HG02885 (cell line): ENCODE measurements at regions not wholly inside any gene's neighbourhood (a gene's known extent, or its start where the extent isn't known, plus 50 kb on each side); places are given as distances from the start of the nearest gene placed in this dataset.
"Not testable (repeated sequence)": the region's sequence is repeated elsewhere in the genome, so short reads cannot be mapped to it uniquely, and the experiment has no call there.

ENCODE experiments used
- ATAC-seq: cut with Tn5 transposase; IDR thresholded peaks from one replicate; pipeline ENCODE4 v1.9.1; 2021; ENCODE audit warnings: mild to moderate bottlenecking; ENCODE audit not compliant: unreplicated experiment, poor library complexity

DNA sequence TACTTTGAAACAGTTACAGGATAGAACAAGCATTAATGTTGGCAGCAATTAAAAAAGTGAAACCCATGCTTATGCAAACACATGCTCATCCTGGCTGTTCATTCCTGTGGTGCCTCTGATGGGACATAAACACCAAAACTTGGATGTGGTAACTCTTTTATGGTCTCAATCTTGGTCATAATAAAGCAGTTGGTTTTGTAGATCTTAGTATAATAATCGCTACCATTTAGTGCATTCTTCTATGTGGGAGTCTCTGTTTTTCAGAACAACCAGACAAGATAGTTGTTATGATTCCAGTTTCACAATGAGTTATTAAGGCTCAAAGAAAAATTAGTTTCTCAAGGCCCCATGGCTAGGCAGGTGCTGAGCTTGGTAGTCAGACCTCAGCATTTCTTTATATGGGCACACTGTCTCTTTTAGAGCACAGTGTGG, 184.0 kb downstream of the UTRN start:
- peak; percentile 90 for ATAC-seq

DNA sequence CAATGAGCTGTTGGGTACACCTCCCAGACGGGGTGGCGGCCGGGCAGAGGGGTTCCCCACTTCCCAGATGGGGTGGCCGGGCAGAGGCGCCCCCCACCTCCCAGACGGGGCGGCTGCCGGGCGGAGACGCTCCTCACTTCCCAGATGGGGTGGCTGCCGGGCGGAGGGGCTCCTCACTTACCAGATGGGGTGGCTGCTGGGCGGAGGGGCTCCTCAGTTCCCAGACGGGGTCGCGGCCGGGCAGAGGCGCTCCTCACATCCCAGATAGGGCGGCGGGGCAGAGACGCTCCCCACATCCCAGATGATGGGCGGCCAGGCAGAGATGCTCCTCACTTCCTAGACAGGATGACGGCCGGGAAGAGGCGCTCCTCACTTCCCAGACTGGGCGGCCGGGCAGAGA, 185.1 kb downstream of the UTRN start:
- not testable (repeated sequence) for ATAC-seq

DNA sequence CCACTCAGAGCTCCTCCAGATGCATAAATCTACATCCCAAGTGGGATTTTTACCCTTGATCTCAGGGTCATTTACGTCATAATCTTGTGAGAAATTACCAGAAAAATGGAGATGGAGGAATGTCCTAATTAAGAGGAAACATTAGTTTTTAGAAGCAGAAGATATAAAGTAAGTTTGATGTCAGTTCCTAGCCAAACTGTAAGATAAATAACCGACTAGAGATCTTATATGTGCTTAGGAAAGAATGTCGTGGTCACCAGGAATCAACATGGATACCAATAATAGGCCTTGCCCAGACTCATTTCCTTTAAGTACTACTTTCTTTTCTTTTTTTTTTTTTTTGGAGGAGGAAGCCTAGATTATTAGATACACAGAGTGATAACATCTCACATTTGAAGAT, 186.9 kb downstream of the UTRN start:
- no peak for ATAC-seq

DNA sequence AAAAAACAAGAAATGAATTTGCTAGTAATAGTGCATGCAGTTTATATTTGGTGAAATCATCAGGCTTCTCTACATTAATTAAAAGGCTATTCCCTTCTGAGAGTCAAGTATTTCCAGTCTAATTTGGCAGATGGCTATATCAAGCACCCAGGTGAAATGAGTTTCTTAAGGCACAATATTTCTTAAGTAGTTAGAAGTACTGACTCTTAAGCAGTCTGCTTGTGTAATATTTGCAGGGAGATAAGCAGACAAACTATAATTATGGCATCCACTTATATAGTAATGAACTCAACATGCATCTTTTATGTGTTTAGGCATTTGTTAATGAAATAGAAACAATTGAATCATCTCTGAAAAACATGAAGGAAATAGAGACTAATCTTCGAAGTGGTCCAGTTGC, 189.2 kb downstream of the UTRN start:
- no peak for ATAC-seq

DNA sequence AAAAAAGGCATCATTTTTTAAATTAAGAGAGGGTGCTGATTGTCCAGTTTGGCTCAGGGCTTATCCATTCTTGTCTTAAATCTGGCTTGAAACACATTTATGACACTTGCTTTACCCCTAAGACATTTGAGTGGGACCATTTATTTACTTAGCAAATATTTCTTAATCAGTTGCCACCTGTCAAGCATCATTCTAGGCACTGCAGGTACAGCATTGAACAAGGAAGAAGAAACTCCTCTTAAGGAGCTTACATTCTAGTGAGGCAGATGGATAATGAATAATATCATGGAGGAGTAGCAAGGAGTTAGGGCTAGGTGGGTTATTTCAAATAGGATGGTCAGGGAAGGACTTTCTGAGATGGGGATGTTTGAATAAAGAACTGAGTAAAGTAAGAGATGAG, 189.8 kb downstream of the UTRN start:
- ATAC-seq, result no peak

DNA sequence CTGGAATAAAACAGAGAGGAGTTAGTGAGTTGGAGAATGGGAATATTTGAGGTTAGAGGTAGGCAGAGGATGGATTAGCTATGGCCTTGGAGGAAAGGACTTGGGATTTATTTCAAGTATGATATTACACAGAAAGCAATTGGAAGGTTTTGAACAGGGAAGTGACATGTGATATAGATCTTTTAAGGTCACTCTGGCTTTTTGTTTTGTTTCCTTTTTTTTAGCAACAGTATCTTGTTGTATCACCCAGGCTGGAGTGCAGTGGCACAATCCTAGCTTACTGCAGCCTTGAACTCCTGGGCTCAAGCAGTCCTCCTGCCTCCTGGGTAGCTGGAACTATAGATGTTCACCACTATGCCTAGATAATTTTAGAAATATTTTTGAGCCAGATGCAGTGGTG, 190.3 kb downstream of the UTRN start:
- no peak for ATAC-seq

DNA sequence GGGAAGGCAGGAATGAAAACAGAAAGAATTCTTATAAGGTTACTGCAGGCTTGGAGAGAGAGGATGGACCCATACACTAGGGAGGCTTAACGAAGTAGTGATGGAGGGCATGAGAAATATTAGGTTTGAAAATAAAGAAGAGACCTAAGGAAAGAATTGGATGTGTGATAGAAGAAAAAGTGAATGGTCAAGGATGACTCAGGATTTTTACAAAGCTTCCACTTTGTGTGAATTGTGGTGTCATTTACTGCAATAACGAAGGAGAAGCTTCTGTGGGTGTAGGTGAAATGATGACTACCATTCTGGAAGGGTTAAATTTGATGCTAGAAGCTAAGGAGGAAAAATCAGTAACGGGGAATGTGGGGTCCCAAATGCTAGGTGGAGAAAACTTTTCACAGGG, 191.2 kb downstream of the UTRN start:
- ATAC-seq, result no peak

DNA sequence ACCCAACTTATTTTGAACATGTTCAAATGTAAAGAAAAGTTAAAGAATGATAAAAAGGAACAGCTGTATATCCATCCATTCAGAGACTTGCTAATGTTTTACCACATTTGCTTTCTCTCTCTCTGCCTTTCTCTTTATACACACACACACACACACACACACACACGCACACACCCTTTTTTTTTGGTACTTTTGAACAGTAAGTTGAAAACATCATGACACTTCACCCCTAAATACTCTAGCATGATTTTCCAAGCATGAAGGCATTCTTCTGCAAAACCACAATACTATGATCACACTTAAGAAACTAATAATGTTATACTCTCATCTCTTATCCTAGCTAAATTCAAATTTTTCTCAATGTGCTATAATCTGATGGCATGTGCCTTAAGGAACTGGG, 192.3 kb downstream of the UTRN start:
- no peak for ATAC-seq

DNA sequence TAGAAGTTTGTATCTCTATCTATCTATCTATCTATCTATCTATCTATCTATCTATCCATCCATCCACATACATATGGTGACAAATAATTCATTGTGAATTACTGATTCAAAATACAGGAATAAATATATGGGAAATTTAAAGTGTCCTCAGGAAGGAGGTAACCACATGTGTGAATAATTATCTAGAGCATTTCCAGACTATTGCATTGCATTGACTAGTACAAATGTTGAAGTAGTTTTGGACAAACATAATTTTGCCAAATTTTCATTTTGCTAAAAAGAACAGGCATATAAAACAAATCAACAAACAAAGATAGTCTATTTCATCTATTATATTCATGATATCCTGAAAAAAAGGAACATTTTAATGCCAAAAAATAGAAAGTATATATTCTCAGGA, 192.7 kb downstream of the UTRN start:
- ATAC-seq, result no peak

DNA sequence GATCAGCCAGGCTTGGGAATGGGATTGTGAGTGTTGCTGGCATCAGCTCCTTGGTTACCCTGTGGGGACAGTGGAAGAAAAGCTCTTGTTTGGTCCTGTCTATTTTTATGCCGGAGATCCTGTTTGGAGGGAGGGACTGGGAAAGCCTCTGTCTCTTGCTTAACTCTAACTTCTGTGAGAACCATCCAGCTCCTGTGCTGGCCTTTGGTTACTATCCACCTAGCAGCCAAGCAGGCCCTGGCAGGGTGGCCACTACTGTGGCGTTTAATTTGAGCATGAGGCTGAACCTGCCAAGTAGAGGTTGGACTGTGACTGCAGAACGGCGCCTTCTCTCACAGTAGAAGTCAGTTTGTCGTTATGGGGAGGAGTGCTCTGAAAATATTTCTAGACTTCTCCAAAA, 193.3 kb downstream of the UTRN start:
- ATAC-seq, result no peak

DNA sequence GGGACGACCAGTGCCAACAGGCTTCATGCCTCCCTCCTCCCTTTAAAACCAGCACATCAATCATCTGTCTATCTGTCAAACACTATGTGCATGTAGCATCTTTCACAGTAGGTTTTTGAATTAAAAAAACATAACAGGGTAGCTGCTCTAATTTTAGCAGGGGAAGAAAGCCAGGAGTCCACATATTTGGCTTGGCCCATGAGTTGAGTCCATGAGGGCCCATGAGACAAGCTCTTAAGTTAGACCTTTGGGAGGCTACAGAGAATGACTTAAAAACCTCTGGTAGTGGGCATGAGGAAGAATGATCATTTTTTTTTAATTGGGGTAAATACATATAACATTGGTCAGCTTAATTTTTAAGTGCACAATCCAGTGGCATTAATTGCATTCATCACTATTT, 194.9 kb downstream of the UTRN start:
- ATAC-seq, result no peak

DNA sequence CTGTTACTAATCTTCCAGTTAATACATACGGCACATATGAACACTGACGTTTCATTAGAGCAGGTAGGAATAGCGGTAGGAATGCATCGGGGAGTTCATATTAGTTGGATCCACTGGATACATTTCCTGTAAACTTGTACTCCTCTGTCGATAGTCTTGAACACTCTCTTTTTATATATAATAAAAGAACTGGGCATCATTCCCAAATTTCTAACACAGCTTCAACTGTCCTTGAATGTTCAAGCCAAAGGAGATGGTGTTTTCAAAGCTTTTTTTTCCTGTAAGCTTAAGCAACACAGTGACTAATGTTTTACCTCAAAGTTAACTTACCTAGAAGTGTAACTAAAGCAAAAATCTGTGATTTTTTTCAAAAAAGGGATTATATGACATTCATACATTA, 195.3 kb downstream of the UTRN start:
- no peak for ATAC-seq

DNA sequence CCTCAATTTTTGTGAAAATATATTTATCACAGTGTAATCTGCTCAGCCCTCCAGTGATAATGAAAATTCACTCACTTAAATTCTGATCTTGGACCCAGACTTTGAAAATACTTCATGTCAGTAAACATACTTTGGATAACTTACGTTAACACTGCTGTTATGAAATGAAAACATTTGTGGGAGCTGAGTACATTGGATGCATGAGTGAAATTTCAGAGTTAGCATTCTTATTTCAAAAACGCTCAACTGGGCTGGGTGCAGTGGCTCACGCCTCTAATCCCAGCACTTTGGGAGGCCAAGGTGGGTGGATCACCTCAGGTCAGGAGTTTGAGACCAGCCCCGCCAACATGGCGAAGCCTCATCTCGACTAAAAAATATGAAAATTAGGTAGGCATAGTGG, 196.4 kb downstream of the UTRN start:
- ATAC-seq, result no peak

DNA sequence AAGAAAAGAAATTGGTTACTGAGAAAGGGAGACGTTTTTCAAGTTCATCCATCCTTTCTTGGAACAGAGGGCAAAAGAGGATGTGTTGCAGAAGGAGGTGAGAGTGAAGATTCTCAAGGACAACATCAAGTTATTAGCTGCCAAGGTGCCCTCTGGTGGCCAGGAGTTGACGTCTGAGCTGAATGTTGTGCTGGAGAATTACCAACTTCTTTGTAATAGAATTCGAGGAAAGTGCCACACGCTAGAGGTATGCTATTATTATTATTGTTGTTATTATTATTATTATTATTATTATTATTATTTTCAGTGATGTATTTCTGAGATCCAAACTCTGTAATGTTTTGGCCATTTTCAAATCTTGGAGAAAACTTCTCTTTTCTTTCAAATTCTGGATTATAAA, 197.0 kb downstream of the UTRN start:
- ATAC-seq, result peak; percentile 79

DNA sequence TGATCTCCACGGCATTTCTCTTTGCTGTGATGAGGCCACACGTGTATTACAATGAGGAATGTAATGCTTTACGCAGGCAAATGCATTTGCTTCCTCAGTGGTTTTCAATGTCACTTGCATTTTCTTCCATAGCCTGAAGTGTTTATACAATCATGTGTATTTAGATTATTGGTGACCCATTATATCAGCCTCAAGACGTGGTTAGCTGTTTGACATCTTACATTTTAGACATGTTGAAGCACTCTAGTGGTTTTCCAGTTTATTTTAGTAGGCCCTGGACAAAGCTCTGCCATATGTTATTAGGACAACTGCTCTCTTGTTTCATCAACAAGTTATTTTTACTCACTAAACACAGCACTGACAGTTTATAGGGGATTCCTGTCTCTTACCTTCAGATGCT, 200.4 kb downstream of the UTRN start:
- ATAC-seq, result no peak

DNA sequence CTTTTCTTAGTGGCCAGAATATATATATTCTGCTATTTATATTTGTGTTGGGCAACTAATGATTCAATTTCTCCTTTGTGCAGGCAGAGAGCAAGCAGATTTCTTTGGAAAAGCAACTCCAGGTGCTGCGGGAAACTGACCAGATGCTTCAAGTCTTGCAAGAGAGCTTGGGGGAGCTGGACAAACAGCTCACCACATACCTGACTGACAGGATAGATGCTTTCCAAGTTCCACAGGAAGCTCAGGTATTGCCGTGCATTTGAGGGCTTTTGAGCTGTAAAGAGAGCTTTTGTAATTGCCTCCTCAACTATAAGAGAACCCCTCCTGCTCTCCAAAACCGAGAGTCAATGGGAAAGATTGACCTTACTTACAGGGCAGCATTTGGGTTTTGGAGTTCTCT, 203.5 kb downstream of the UTRN start:
- no peak for ATAC-seq

DNA sequence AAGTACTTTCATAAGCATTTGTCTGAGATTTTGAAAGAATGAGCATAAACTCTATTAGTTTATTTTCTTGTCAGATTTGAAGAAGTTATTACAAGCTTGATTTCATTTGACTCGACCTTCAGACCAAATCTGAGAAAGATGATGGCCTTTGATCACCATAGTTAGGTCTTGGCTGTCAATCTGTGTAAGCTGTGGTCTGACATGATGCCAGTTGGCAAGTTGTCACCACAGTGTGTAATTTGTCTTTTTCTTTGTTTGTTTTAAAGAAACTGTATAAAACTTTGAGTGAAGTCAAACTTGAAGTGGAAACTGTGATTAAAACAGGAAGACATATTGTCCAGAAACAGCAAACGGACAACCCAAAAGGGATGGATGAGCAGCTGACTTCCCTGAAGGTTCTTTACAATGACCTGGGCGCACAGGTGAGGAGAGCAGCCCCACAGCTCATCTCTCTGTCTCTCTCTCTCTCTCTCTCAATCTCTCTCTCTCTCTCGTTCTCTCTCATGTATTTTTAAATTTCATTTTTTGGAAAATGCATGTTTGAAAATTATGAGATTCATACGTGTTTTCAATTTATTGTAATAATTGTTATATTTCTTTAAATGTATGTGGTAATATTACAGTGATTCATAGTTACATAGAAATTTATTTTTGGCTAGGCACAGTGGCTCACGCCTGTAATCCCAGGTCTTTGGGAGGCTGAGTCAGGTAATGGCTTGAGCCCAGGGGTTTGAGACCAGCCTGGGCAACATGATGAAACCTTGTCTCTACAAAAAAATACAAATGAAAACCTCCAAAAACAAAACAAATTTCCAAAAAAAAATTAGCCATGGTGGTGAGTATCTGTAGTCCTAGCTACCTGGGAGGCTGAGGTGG, 208.1 kb downstream of the UTRN start:
- ATAC-seq, result no peak

DNA sequence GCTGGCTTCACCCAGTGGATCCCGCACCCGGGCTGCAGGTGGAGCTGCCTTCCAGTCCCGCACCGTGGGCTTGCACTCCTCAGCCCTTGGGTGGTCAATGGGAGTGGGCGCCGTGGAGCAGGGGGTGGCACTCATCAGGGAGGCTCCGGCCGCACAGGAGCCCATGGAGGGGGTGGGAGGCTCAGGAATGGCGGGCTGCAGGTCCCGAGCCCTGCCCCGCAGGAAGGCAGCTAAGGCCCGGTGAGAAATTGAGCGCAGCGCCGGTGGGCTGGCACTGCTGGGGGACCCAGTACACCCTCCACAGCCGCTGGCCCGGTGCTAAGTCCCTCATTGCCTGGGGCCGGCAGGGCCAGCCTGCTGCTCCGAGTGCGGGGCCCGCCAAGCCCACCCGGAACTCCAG, 209.9 kb downstream of the UTRN start:
- not testable (repeated sequence) for ATAC-seq

DNA sequence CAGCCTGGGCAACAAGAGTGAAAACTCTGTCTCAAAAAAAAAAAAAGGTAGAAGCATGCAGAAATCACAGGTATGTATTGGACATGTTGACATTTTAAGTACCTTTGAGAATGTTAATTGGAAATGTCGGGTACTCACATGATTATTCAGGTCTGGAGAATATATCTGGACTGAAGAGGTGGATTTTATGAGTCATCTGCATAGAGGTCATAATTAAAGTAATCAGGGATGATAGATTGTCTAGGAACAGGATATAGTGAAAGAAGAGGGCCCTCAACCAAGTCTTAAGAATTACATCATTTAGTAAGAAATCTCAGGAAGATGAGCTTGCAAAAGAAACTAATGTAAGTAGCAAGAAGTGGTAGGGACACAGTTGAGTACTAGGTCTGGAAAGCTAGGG, 212.5 kb downstream of the UTRN start:
- ATAC-seq, result no peak

DNA sequence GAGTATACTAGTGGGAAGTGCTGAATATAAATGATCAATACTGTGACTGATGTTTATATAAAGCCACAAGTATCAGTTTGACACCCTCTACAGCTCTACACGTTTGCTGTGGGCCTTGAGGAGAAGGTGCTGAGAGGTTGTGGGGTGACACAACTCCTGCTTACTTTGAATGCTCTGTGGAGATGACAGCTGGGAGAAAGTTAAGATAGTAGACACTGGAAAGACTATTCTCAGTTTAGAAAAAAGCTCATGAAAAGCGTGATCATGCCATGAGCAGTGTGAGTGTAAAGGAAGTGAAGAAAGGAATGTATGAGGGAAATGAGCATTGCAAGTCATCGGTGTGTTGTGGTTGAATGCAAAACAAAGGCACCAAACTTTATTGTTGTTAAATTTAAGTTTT, 215.8 kb downstream of the UTRN start:
- ATAC-seq, result no peak

DNA sequence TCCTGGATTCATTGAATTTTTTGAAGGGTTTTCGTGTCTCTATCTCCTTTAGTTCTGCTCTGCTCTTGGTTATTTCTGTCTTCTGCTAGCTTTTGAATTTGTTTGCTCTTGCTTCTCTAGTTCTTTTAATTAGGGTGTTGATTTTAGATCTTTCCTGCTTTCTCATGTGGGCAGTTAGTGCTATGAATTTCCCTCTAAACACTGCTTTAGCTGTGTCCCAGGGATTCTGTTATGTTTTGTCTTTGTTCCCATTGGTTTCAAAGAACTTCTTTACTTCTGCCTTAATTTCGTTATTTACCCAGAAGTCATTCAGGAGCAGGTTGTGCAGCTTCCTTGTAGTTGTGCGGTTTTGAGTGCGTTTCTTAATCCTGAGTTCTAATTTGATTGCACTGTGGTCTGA, 220.1 kb downstream of the UTRN start:
- not testable (repeated sequence) for ATAC-seq

DNA sequence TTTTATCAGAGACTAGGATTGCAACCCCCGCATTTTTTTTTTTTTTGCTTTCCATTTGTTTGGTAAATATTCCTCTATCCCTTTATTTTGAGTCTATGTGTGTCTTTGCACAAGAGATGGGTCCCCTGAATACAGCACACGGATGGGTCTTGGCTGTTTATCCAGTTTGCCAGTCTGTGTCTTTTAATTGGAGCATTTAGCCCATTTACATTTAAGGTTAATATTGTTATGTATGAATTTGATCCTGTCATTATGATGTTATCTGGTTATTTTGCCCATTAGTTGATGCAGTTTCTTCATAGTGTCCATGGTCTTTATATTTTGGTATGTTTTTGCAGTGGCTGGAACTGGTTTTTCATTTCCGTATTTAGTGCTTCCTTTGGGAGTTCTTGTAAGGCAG, 220.9 kb downstream of the UTRN start:
- ATAC-seq, result not testable (repeated sequence)
